ENCODE measurements at regions not wholly inside any gene's neighbourhood (a gene's known extent, or its start where the extent isn't known, plus 50 kb on each side); places are given as distances from the start of the nearest gene placed in this dataset.
"Not testable (repeated sequence)": the region's sequence is repeated elsewhere in the genome, so short reads cannot be mapped to it uniquely, and the experiment has no call there.

GRCh38 chr17:15849054-15849453 is 95.9 kb upstream of the ADORA2B start:
- TF ChIP-seq CTCF (IDR thresholded peaks at IDR 0.05; ENCODE audit: insufficient read depth, low read depth, low read length), result peak; percentile 59
- DNase-seq (ENCODE audit: low read depth), result peak; percentile 83
- H3K4me3 ChIP-seq (ENCODE audit: low read depth, low read length), result not testable (repeated sequence)

GRCh38 chr17:15850071-15850470 is 94.9 kb upstream of the ADORA2B start:
- DNase-seq (ENCODE audit: low read depth); H3K4me3 ChIP-seq (ENCODE audit: low read depth, low read length): not testable (repeated sequence)

GRCh38 chr17:15850687-15851086 is 94.2 kb upstream of the ADORA2B start:
- H3K4me3 ChIP-seq (ENCODE audit: low read depth, low read length), result not testable (repeated sequence)
- DNase-seq (ENCODE audit: low read depth), result peak; percentile 72

- not testable (repeated sequence) for H3K4me3 ChIP-seq (ENCODE audit: low read depth, low read length); DNase-seq (ENCODE audit: low read depth)
Measured at GRCh38 chr17:15852863-15853262, 92.1 kb upstream of the ADORA2B start.

GRCh38 chr17:15856191-15856590 is 88.7 kb upstream of the ADORA2B start:
- H3K4me3 ChIP-seq (ENCODE audit: low read depth, low read length); DNase-seq (ENCODE audit: low read depth): not testable (repeated sequence)

- not testable (repeated sequence) for DNase-seq (ENCODE audit: low read depth); H3K4me3 ChIP-seq (ENCODE audit: low read depth, low read length)
Measured at GRCh38 chr17:15856745-15857144, 88.2 kb upstream of the ADORA2B start.

- not testable (repeated sequence) for H3K4me3 ChIP-seq (ENCODE audit: low read depth, low read length); DNase-seq (ENCODE audit: low read depth)
Measured at GRCh38 chr17:15858082-15858481, 86.8 kb upstream of the ADORA2B start.

GRCh38 chr17:15860774-15861173 is 84.2 kb upstream of the ADORA2B start:
- not testable (repeated sequence) for DNase-seq (ENCODE audit: low read depth); H3K4me3 ChIP-seq (ENCODE audit: low read depth, low read length)

- not testable (repeated sequence) for DNase-seq (ENCODE audit: low read depth); H3K4me3 ChIP-seq (ENCODE audit: low read depth, low read length)
Measured at GRCh38 chr17:15864061-15864460, 80.9 kb upstream of the ADORA2B start.

- H3K4me3 ChIP-seq (ENCODE audit: low read depth, low read length), result not testable (repeated sequence)
- peak; percentile 97 for DNase-seq (ENCODE audit: low read depth)
Measured at GRCh38 chr17:15864472-15864871, 80.5 kb upstream of the ADORA2B start.

- not testable (repeated sequence) for H3K4me3 ChIP-seq (ENCODE audit: low read depth, low read length); DNase-seq (ENCODE audit: low read depth)
Measured at GRCh38 chr17:15866015-15866414, 78.9 kb upstream of the ADORA2B start.

GRCh38 chr17:15867331-15867730 is 77.6 kb upstream of the ADORA2B start:
- DNase-seq (ENCODE audit: low read depth); H3K4me3 ChIP-seq (ENCODE audit: low read depth, low read length): not testable (repeated sequence)

GRCh38 chr17:15869868-15870267 is 75.1 kb upstream of the ADORA2B start:
- H3K4me3 ChIP-seq (ENCODE audit: low read depth, low read length); DNase-seq (ENCODE audit: low read depth): not testable (repeated sequence)

- not testable (repeated sequence) for DNase-seq (ENCODE audit: low read depth); H3K4me3 ChIP-seq (ENCODE audit: low read depth, low read length)
Measured at GRCh38 chr17:15872677-15873076, 72.3 kb upstream of the ADORA2B start.

GRCh38 chr17:15877882-15878500 is 66.9 kb upstream of the ADORA2B start:
- DNase-seq (ENCODE audit: low read depth); H3K4me3 ChIP-seq (ENCODE audit: low read depth, low read length): not testable (repeated sequence)

Measured in fibroblast of villous mesenchyme (primary cell).